Liver (tissue), 3 donors: ENCODE measurements at regions not wholly inside any gene's neighbourhood (a gene's known extent, or its start where the extent isn't known, plus 50 kb on each side); places are given as distances from the start of the nearest gene placed in this dataset.

Experiments used
- ATF3 ChIP-seq: IDR thresholded peaks from 2 replicates; pipeline ENCODE4 v1.6.1; 2016; ENCODE audit warnings: antibody characterized with exemption
- EGR1 ChIP-seq, 2 donors: IDR thresholded peaks; 2 replicates each; pipeline ENCODE4 v1.6.1; 2016 to 2018; ENCODE audit warnings: antibody characterized with exemption in 2 of 2, low read depth in 2 of 2
- GABPA ChIP-seq, 2 donors: IDR thresholded peaks in 1 of 2; conservative IDR thresholded peaks in 1 of 2; 2 replicates each; pipeline ENCODE4 v1.6.1; 2016; ENCODE audit warnings: antibody characterized with exemption in 2 of 2, mild to moderate bottlenecking in 1 of 2, moderate library complexity in 1 of 2
- HNF4G ChIP-seq: IDR thresholded peaks from 2 replicates; pipeline ENCODE4 v1.6.1; 2016; ENCODE audit warnings: antibody characterized with exemption
- RAD21 ChIP-seq, 2 donors: IDR thresholded peaks; 2 replicates each; pipeline ENCODE4 v1.6.1; 2016; ENCODE audit warnings: antibody characterized with exemption in 2 of 2, mild to moderate bottlenecking in 2 of 2
- REST ChIP-seq: IDR thresholded peaks from 2 replicates; pipeline ENCODE4 v1.6.1; 2016; ENCODE audit warnings: antibody characterized with exemption, mild to moderate bottlenecking
- SP1 ChIP-seq: IDR thresholded peaks from 2 replicates; pipeline ENCODE4 v1.6.1; 2018; ENCODE audit warnings: antibody characterized with exemption, mild to moderate bottlenecking
- TAF1 ChIP-seq: conservative IDR thresholded peaks from 2 replicates; pipeline ENCODE4 v1.6.1; 2016; ENCODE audit warnings: antibody characterized with exemption, mild to moderate bottlenecking
- YY1 ChIP-seq: IDR thresholded peaks from 2 replicates; pipeline ENCODE4 v1.6.1; 2016; ENCODE audit warnings: antibody characterized with exemption, mild to moderate bottlenecking
- ZBTB33 ChIP-seq: IDR thresholded peaks from 2 replicates; pipeline ENCODE4 v1.6.1; 2016; ENCODE audit warnings: antibody characterized with exemption
- TF ChIP-seq, protein P1 (sequence below): fragments of 150-350 bp; IDR thresholded peaks from 2 replicates; pipeline ENCODE4 v1.5.1; 2017; ENCODE audit warnings: improper control_type of control experiment, low read depth, low read length; ENCODE audit not compliant: missing input control
- TF ChIP-seq, protein P2 (sequence below): IDR thresholded peaks from 2 replicates; pipeline ENCODE4 v1.6.1; 2016; ENCODE audit warnings: antibody characterized with exemption
- donor health status: healthy.
- donor health status: healthy.

- TF ChIP-seq HNF4G: no peak
- TF ChIP-seq, protein P1, sequence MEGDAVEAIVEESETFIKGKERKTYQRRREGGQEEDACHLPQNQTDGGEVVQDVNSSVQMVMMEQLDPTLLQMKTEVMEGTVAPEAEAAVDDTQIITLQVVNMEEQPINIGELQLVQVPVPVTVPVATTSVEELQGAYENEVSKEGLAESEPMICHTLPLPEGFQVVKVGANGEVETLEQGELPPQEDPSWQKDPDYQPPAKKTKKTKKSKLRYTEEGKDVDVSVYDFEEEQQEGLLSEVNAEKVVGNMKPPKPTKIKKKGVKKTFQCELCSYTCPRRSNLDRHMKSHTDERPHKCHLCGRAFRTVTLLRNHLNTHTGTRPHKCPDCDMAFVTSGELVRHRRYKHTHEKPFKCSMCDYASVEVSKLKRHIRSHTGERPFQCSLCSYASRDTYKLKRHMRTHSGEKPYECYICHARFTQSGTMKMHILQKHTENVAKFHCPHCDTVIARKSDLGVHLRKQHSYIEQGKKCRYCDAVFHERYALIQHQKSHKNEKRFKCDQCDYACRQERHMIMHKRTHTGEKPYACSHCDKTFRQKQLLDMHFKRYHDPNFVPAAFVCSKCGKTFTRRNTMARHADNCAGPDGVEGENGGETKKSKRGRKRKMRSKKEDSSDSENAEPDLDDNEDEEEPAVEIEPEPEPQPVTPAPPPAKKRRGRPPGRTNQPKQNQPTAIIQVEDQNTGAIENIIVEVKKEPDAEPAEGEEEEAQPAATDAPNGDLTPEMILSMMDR: no peak
- no peak for TF ChIP-seq SP1
- TF ChIP-seq REST: no peak
- no peak for TF ChIP-seq ZBTB33
- no peak for TF ChIP-seq GABPA (IDR thresholded peaks at IDR 0.05 in 1 of 2, conservative IDR thresholded peaks at IDR 0.05 in 1 of 2)
- TF ChIP-seq RAD21 (IDR thresholded peaks at IDR 0.05): no peak
- no peak for TF ChIP-seq YY1
- TF ChIP-seq EGR1 (IDR thresholded peaks at IDR 0.05; ENCODE audit: low read depth in 2 of 2): no peak
- TF ChIP-seq TAF1: no peak
- no peak for TF ChIP-seq ATF3
- TF ChIP-seq, protein P2, sequence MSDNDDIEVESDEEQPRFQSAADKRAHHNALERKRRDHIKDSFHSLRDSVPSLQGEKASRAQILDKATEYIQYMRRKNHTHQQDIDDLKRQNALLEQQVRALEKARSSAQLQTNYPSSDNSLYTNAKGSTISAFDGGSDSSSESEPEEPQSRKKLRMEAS: no peak
Observed at GRCh38 chrX:144918936-144919335, 328.4 kb upstream of the SPANXN1 start.
